WTC11 (cell line): ENCODE measurements at regions not wholly inside any gene's neighbourhood (a gene's known extent, or its start where the extent isn't known, plus 50 kb on each side); places are given as distances from the start of the nearest gene placed in this dataset.

ENCODE experiments used
- ATAC-seq: fragments of 200-7000 bp; cut with Tn5 transposase; 2 replicates; pipeline ENCODE4 v1.10.0; 2021; ENCODE audit warnings: mild to moderate bottlenecking, moderate library complexity
- CTCF ChIA-PET: fragments of 300-600 bp; sonication (Branson Sonifier 250); formaldehyde crosslinking; loops from one replicate; lab custom pipeline; 2021; ENCODE audit warnings: antibody characterized with exemption; lab: Charles Lee
- POLR2A ChIA-PET: fragments of 350-600 bp; sonication (Branson Sonifier 250); formaldehyde crosslinking; loops from one replicate; lab custom pipeline; 2021; ENCODE audit warnings: antibody characterized with exemption; lab: Charles Lee
- DNase-seq: peaks from one replicate; pipeline ENCODE4 v3.0.0; 2021; ENCODE audit warnings: low spot score
- H3K27ac Mint-ChIP-seq: 2 replicates; pipeline ENCODE4 v1.8.0; 2021; ENCODE audit warnings: mixed read lengths
- H3K27me3 Mint-ChIP-seq: 2 replicates; pipeline ENCODE4 v1.8.0; 2021; ENCODE audit warnings: low read depth, mild to moderate bottlenecking, moderate library complexity, mixed read lengths
- H3K36me3 Mint-ChIP-seq: 2 replicates; pipeline ENCODE4 v1.8.0; 2021; ENCODE audit warnings: mixed read lengths
- H3K4me1 Mint-ChIP-seq: 2 replicates; pipeline ENCODE4 v1.8.0; 2022; ENCODE audit warnings: mixed read lengths
- H3K4me3 Mint-ChIP-seq: 2 replicates; pipeline ENCODE4 v1.8.0; 2021; ENCODE audit warnings: mild to moderate bottlenecking, moderate library complexity, mixed read lengths
- H3K9me3 Mint-ChIP-seq: 2 replicates; pipeline ENCODE4 v1.8.0; 2021; ENCODE audit warnings: mixed read lengths
- CREB1 ChIP-seq: sonication (generic); formaldehyde crosslinking; IDR thresholded peaks from 2 replicates; pipeline ENCODE4 v1.8.0; 2023; ENCODE audit warnings: mild to moderate bottlenecking, missing genetic modification reagents
- CREM ChIP-seq: sonication (generic); formaldehyde crosslinking; IDR thresholded peaks from 2 replicates; pipeline ENCODE4 v1.8.1; 2022; ENCODE audit warnings: mild to moderate bottlenecking, missing genetic modification reagents, moderate library complexity
- E2F4 ChIP-seq: sonication (generic); formaldehyde crosslinking; IDR thresholded peaks from 2 replicates; pipeline ENCODE4 v1.8.1; 2022; ENCODE audit warnings: low read depth, mild to moderate bottlenecking, moderate library complexity, missing genetic modification reagents, borderline replicate concordance
- ELF4 ChIP-seq: sonication (generic); formaldehyde crosslinking; IDR thresholded peaks from 2 replicates; pipeline ENCODE4 v1.8.1; 2022; ENCODE audit warnings: low read depth, mild to moderate bottlenecking, moderate library complexity, missing genetic modification reagents
- ESRRA ChIP-seq: sonication (generic); formaldehyde crosslinking; IDR thresholded peaks from 2 replicates; pipeline ENCODE4 v1.8.1; 2022; ENCODE audit warnings: mild to moderate bottlenecking, missing genetic modification reagents, borderline replicate concordance
- FOXJ3 ChIP-seq: sonication (generic); formaldehyde crosslinking; IDR thresholded peaks from 2 replicates; pipeline ENCODE4 v1.9.0; 2021; ENCODE audit warnings: missing genetic modification reagents, mild to moderate bottlenecking, borderline replicate concordance
- FOXK1 ChIP-seq: sonication (generic); formaldehyde crosslinking; IDR thresholded peaks from 2 replicates; pipeline ENCODE4 v1.8.0; 2022; ENCODE audit warnings: mild to moderate bottlenecking, moderate library complexity, missing genetic modification reagents
- FOXP1 ChIP-seq: sonication (generic); formaldehyde crosslinking; IDR thresholded peaks from 2 replicates; pipeline ENCODE4 v1.8.0; 2022; ENCODE audit warnings: missing genetic modification reagents, mild to moderate bottlenecking, moderate library complexity, borderline replicate concordance
- GABPB1 ChIP-seq: sonication (generic); formaldehyde crosslinking; IDR thresholded peaks from 2 replicates; pipeline ENCODE4 v1.8.1; 2023; ENCODE audit warnings: mild to moderate bottlenecking, missing genetic modification reagents
- GRHL2 ChIP-seq: fragments of 250-450 bp; sonication (Bioruptor Pico); IDR thresholded peaks from 2 replicates; pipeline ENCODE4 v1.8.0; 2022; ENCODE audit warnings: mild to moderate bottlenecking, moderate library complexity; ENCODE audit not compliant: insufficient replicate concordance, severe bottlenecking
- JAZF1 ChIP-seq: fragments of 250-450 bp; sonication (Bioruptor Pico); IDR thresholded peaks from 2 replicates; pipeline ENCODE4 v1.9.0; 2021; ENCODE audit warnings: moderate library complexity, mild to moderate bottlenecking, inconsistent platforms
- NFATC4 ChIP-seq: fragments of 250-450 bp; sonication (Bioruptor Pico); IDR thresholded peaks from 2 replicates; pipeline ENCODE4 v1.9.0; 2021; ENCODE audit warnings: mild to moderate bottlenecking
- NFYB ChIP-seq: sonication (generic); formaldehyde crosslinking; conservative IDR thresholded peaks from 2 replicates; pipeline ENCODE4 v1.8.0; 2022; ENCODE audit warnings: low read depth, missing genetic modification reagents
- OVOL2 ChIP-seq: fragments of 250-450 bp; sonication (Bioruptor Pico); IDR thresholded peaks from 2 replicates; pipeline ENCODE4 v1.9.0; 2021; ENCODE audit warnings: mild to moderate bottlenecking, borderline replicate concordance
- PREB ChIP-seq: sonication (generic); formaldehyde crosslinking; IDR thresholded peaks from 2 replicates; pipeline ENCODE4 v1.8.1; 2022; ENCODE audit warnings: mild to moderate bottlenecking, missing genetic modification reagents, moderate library complexity, borderline replicate concordance
- USF1 ChIP-seq: sonication (generic); formaldehyde crosslinking; IDR thresholded peaks from 2 replicates; pipeline ENCODE4 v1.8.0; 2022; ENCODE audit warnings: mild to moderate bottlenecking, missing genetic modification reagents
- ZNF138 ChIP-seq: sonication (generic); formaldehyde crosslinking; conservative IDR thresholded peaks from 2 replicates; pipeline ENCODE4 v1.8.1; 2022; ENCODE audit warnings: mild to moderate bottlenecking, moderate library complexity, missing genetic modification reagents
- ZNF219 ChIP-seq: sonication (generic); formaldehyde crosslinking; IDR thresholded peaks from 2 replicates; pipeline ENCODE4 v1.8.0; 2023; ENCODE audit warnings: missing genetic modification reagents, mild to moderate bottlenecking, borderline replicate concordance
- ZNF232 ChIP-seq: sonication (generic); formaldehyde crosslinking; IDR thresholded peaks from 2 replicates; pipeline ENCODE4 v1.8.0; 2022; ENCODE audit warnings: mild to moderate bottlenecking, missing genetic modification reagents
- TF ChIP-seq, protein P1 (sequence below): sonication (generic); formaldehyde crosslinking; IDR thresholded peaks from 2 replicates; pipeline ENCODE4 v1.8.0; 2022; ENCODE audit warnings: missing genetic modification reagents
- TF ChIP-seq, protein P2 (sequence below): sonication (generic); formaldehyde crosslinking; IDR thresholded peaks from 2 replicates; pipeline ENCODE4 v1.8.1; 2022; ENCODE audit warnings: mild to moderate bottlenecking, moderate library complexity, missing genetic modification reagents
- TF ChIP-seq, protein P3 (sequence below): sonication (generic); formaldehyde crosslinking; IDR thresholded peaks from 2 replicates; pipeline ENCODE4 v1.8.0; 2022; ENCODE audit warnings: mild to moderate bottlenecking, missing genetic modification reagents

GRCh38 chr1:58971629-58972140 is 187.8 kb upstream of the JUN start:
- Mint-ChIP-seq H3K4me1 (no peaks in the 10 kb centered on the region), H3K27me3 (no peaks in the 10 kb centered on the region), H3K36me3 (no peaks in the 10 kb centered on the region), H3K9me3 (no peaks in the 10 kb centered on the region), H3K27ac (no peak overlapping the region), H3K4me3 (no peak overlapping the region)
- ATAC-seq (no peak), DNase-seq (no peak)
- ChIA-PET CTCF (no interaction called here), POLR2A (no interaction called here)
- TF ChIP-seq GRHL2 (CRISPR knock-in tag), result no peak

GRCh38 chr1:58975888-58976287 is 192.0 kb upstream of the JUN start:
- no peak overlapping the region for H3K4me3 Mint-ChIP-seq
- ATAC-seq (no peak), DNase-seq (no peak)
- H3K4me1 Mint-ChIP-seq, result peaks cover 16% of the 10 kb centered on the region
- no peaks in the 10 kb centered on the region for H3K9me3 Mint-ChIP-seq
- TF ChIP-seq ZNF219 (CRISPR knock-in tag) (no peak), E2F4 (no peak), NFATC4 (CRISPR knock-in tag) (no peak)
- TF ChIP-seq, protein P1, sequence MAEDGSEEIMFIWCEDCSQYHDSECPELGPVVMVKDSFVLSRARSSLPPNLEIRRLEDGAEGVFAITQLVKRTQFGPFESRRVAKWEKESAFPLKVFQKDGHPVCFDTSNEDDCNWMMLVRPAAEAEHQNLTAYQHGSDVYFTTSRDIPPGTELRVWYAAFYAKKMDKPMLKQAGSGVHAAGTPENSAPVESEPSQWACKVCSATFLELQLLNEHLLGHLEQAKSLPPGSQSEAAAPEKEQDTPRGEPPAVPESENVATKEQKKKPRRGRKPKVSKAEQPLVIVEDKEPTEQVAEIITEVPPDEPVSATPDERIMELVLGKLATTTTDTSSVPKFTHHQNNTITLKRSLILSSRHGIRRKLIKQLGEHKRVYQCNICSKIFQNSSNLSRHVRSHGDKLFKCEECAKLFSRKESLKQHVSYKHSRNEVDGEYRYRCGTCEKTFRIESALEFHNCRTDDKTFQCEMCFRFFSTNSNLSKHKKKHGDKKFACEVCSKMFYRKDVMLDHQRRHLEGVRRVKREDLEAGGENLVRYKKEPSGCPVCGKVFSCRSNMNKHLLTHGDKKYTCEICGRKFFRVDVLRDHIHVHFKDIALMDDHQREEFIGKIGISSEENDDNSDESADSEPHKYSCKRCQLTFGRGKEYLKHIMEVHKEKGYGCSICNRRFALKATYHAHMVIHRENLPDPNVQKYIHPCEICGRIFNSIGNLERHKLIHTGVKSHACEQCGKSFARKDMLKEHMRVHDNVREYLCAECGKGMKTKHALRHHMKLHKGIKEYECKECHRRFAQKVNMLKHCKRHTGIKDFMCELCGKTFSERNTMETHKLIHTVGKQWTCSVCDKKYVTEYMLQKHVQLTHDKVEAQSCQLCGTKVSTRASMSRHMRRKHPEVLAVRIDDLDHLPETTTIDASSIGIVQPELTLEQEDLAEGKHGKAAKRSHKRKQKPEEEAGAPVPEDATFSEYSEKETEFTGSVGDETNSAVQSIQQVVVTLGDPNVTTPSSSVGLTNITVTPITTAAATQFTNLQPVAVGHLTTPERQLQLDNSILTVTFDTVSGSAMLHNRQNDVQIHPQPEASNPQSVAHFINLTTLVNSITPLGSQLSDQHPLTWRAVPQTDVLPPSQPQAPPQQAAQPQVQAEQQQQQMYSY (CRISPR knock-in tag), result no peak
- ChIA-PET CTCF (no interaction called here), POLR2A (no interaction called here)
- no peaks in the 10 kb centered on the region for H3K36me3 Mint-ChIP-seq
- H3K27me3 Mint-ChIP-seq, result no peaks in the 10 kb centered on the region; the same call in 1 of the 2 replicates
- H3K27ac Mint-ChIP-seq, result no peak overlapping the region

DNA sequence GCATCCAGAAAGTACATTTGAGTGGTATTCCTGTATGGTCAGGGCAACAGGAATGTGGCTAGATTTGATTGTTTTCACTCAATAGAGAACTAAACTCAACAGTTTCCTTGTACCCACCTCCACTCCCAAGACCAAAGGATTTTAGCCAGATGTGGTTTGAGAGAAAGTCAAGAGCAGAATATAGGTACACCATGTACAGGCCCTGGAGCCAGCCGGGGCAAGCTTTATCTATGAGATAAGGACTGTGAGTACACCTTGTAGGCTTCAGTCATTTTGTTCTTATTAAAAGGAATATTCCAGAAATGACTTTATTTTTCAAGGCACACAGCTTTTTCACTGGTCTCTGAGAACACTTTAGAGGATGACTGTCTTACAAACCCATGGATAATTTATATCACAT is 192.4 kb upstream of the JUN start:
- no peak for DNase-seq
- Mint-ChIP-seq H3K27me3 (no peaks in the 10 kb centered on the region; the same call in 1 of the 2 replicates), H3K36me3 (no peaks in the 10 kb centered on the region), H3K27ac (no peak overlapping the region), H3K4me3 (no peak overlapping the region), H3K4me1 (peaks cover 19% of the 10 kb centered on the region), H3K9me3 (no peaks in the 10 kb centered on the region)
- CTCF ChIA-PET, result no interaction called here
- TF ChIP-seq ZNF232 (CRISPR knock-in tag) (no peak), CREB1 (CRISPR knock-in tag) (no peak), ELF4 (no peak), CREM (no peak), OVOL2 (CRISPR knock-in tag) (no peak), FOXJ3 (no peak), ZNF138 (no peak), NFYB (no peak), GABPB1 (CRISPR knock-in tag) (no peak), FOXP1 (CRISPR knock-in tag) (no peak), PREB (no peak), NFATC4 (CRISPR knock-in tag) (no peak), USF1 (no peak), FOXK1 (no peak), ESRRA (CRISPR knock-in tag) (no peak), JAZF1 (CRISPR knock-in tag) (no peak)
- TF ChIP-seq, protein P2, sequence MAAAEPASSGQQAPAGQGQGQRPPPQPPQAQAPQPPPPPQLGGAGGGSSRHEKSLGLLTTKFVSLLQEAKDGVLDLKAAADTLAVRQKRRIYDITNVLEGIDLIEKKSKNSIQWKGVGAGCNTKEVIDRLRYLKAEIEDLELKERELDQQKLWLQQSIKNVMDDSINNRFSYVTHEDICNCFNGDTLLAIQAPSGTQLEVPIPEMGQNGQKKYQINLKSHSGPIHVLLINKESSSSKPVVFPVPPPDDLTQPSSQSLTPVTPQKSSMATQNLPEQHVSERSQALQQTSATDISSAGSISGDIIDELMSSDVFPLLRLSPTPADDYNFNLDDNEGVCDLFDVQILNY (CRISPR knock-in tag), result no peak
- TF ChIP-seq, protein P3, sequence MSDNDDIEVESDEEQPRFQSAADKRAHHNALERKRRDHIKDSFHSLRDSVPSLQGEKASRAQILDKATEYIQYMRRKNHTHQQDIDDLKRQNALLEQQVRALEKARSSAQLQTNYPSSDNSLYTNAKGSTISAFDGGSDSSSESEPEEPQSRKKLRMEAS (CRISPR knock-in tag), result no peak
- ATAC-seq, result no peak
- POLR2A ChIA-PET, result no interaction called here
